GM19395 (cell line): ENCODE measurements at regions not wholly inside any gene's neighbourhood (a gene's known extent, or its start where the extent isn't known, plus 50 kb on each side); places are given as distances from the start of the nearest gene placed in this dataset.
"Not testable (repeated sequence)": the region's sequence is repeated elsewhere in the genome, so short reads cannot be mapped to it uniquely, and the experiment has no call there.

Source experiments
- ATAC-seq: cut with Tn5 transposase; IDR thresholded peaks from one replicate; pipeline ENCODE4 v1.9.1; 2021; ENCODE audit warnings: mild to moderate bottlenecking, moderate library complexity; ENCODE audit not compliant: unreplicated experiment

GRCh38 chr5:87185838-87186237 is 81.8 kb upstream of the RASA1 start:
- no peak for ATAC-seq

GRCh38 chr5:87188391-87188790 is 79.3 kb upstream of the RASA1 start:
- no peak for ATAC-seq

- ATAC-seq = no peak
Measured at GRCh38 chr5:87190041-87190440, 77.6 kb upstream of the RASA1 start.

- peak; percentile 61 for ATAC-seq
Measured at GRCh38 chr5:87190687-87191086, 77.0 kb upstream of the RASA1 start.

- no peak for ATAC-seq
Measured at GRCh38 chr5:87191645-87192044, 76.0 kb upstream of the RASA1 start.

GRCh38 chr5:87195104-87195591 is 72.5 kb upstream of the RASA1 start:
- peak; percentile 58 for ATAC-seq

- no peak for ATAC-seq
Measured at GRCh38 chr5:87195616-87196015, 72.1 kb upstream of the RASA1 start.

GRCh38 chr5:87198010-87198409 is 69.7 kb upstream of the RASA1 start:
- ATAC-seq = no peak

- ATAC-seq = not testable (repeated sequence)
Measured at GRCh38 chr5:87199246-87199645, 68.4 kb upstream of the RASA1 start.

- not testable (repeated sequence) for ATAC-seq
Measured at GRCh38 chr5:87199704-87200103, 68.0 kb upstream of the RASA1 start.

GRCh38 chr5:87210076-87210475 is 57.6 kb upstream of the RASA1 start:
- ATAC-seq = no peak

- no peak for ATAC-seq
Measured at GRCh38 chr5:87210743-87211142, 56.9 kb upstream of the RASA1 start.

- ATAC-seq = no peak
Measured at GRCh38 chr5:87211676-87212075, 56.0 kb upstream of the RASA1 start.

GRCh38 chr5:87212183-87212582 is 55.5 kb upstream of the RASA1 start:
- ATAC-seq = not testable (repeated sequence)

GRCh38 chr5:87217480-87217879 is 50.2 kb upstream of the RASA1 start:
- ATAC-seq = not testable (repeated sequence)
